B cell (primary cell): ENCODE measurements at regions not wholly inside any gene's neighbourhood (a gene's known extent, or its start where the extent isn't known, plus 50 kb on each side); places are given as distances from the start of the nearest gene placed in this dataset.

Experiments
- ATAC-seq: fragments of 200-7000 bp; cut with Tn5 transposase; one replicate; pipeline ENCODE4 v1.10.0; 2021; ENCODE audit warnings: low read depth, mild to moderate bottlenecking, moderate number of reproducible peaks, moderate library complexity
- CTCF ChIA-PET: fragments of 350-600 bp; sonication (Branson Sonifier 250); formaldehyde crosslinking; loops from one replicate; lab custom pipeline; 2021; ENCODE audit warnings: antibody characterized with exemption, inconsistent platforms; lab: Charles Lee
- POLR2A ChIA-PET: fragments of 350-600 bp; sonication (Branson Sonifier 250); formaldehyde crosslinking; loops from one replicate; lab custom pipeline; 2021; ENCODE audit warnings: antibody characterized with exemption; lab: Charles Lee
- DNase-seq: peaks from one replicate; pipeline ENCODE4 v3.0.0; 2013
- H2AFZ ChIP-seq: 2 replicates; pipeline ENCODE4 v1.6.1; 2012; ENCODE audit warnings: mild to moderate bottlenecking, low read depth, low read length; ENCODE audit not compliant: insufficient read depth, poor library complexity, severe bottlenecking
- H3K27ac ChIP-seq, 2 donors: 1 replicate in 1 of 2; 2 replicates in 1 of 2; pipeline ENCODE4 v1.5.1; 2012 to 2013; ENCODE audit warnings: low read length in 2 of 2, mild to moderate bottlenecking in 2 of 2, moderate library complexity in 1 of 2
- H3K27me3 ChIP-seq, 4 experiments: fragments of 200-600 bp in 1 of 4; sonication (generic) in 1 of 4; replicated peaks in 1 of 4; 1 replicate in 2 of 4; 2 replicates in 2 of 4; pipeline versions ENCODE4 v1.6.1 to v1.7.0; 2013 to 2016; ENCODE audit warnings: low read length in 3 of 4, mild to moderate bottlenecking in 2 of 4, mixed read lengths in 1 of 4, moderate library complexity in 1 of 4; ENCODE audit not compliant: insufficient read depth in 4 of 4, control insufficient read depth in 3 of 4; ENCODE audit errors: control extremely low read depth in 1 of 4
- H3K36me3 ChIP-seq, 2 experiments: replicated peaks in 1 of 2; 1 replicate in 1 of 2; 2 replicates in 1 of 2; pipeline versions ENCODE4 v1.6.1 to v1.7.1; 2013; ENCODE audit warnings: low read length in 1 of 2; ENCODE audit not compliant: insufficient read depth in 2 of 2, control insufficient read depth in 1 of 2; ENCODE audit errors: control extremely low read depth in 1 of 2, extremely low read depth in 1 of 2
- H3K4me1 ChIP-seq, 2 donors: fragments of 200-600 bp in 1 of 2; sonication (generic) in 1 of 2; 1 replicate in 1 of 2; 2 replicates in 1 of 2; pipeline versions ENCODE4 v1.5.1 to v1.6.1; 2013 to 2017; ENCODE audit warnings: low read length in 2 of 2; ENCODE audit not compliant: control insufficient read depth in 2 of 2, insufficient read depth in 2 of 2
- H3K4me2 ChIP-seq: replicated peaks from 2 replicates; pipeline ENCODE3; 2012; ENCODE audit warnings: mild to moderate bottlenecking, low read depth, low read length; ENCODE audit not compliant: poor library complexity, severe bottlenecking
- H3K4me3 ChIP-seq, 5 experiments: fragments of 200-600 bp in 1 of 5; sonication (generic) in 1 of 5; 1 replicate in 3 of 5; 2 replicates in 2 of 5; pipeline versions ENCODE4 v1.5.1 to v1.7.0; 2011 to 2016; ENCODE audit warnings: low read length in 4 of 5, mild to moderate bottlenecking in 4 of 5, low read depth in 2 of 5, control low read depth in 1 of 5, moderate library complexity in 1 of 5; ENCODE audit not compliant: insufficient read depth in 1 of 5; ENCODE audit errors: control extremely low read depth in 1 of 5, extremely low read depth in 1 of 5
- H3K79me2 ChIP-seq: fragments of 200-600 bp; sonication (generic); one replicate; pipeline ENCODE4 v1.6.0; 2016; ENCODE audit warnings: low read length; ENCODE audit not compliant: control insufficient read depth, insufficient read depth
- H3K9ac ChIP-seq: fragments of 200-600 bp; sonication (generic); 2 replicates; pipeline ENCODE4 v1.6.1; 2017; ENCODE audit warnings: mild to moderate bottlenecking, low read length, moderate library complexity
- H3K9me3 ChIP-seq, 3 donors: one replicate each; pipeline versions ENCODE4 v1.6.1 to v1.7.1; 2013; ENCODE audit warnings: low read length in 2 of 3; ENCODE audit not compliant: control insufficient read depth in 2 of 3, insufficient read depth in 1 of 3; ENCODE audit errors: control extremely low read depth in 1 of 3
- H4K20me1 ChIP-seq: 2 replicates; pipeline ENCODE4 v1.6.0; 2012; ENCODE audit warnings: mild to moderate bottlenecking, low read length; ENCODE audit not compliant: insufficient read depth, control insufficient read depth, poor library complexity, severe bottlenecking
- H3K27ac Mint-ChIP-seq: one replicate; pipeline ENCODE4 v1.8.0; 2021; ENCODE audit warnings: mixed read lengths
- H3K27me3 Mint-ChIP-seq: one replicate; pipeline ENCODE4 v1.8.0; 2021; ENCODE audit warnings: mixed read lengths
- H3K4me1 Mint-ChIP-seq: one replicate; pipeline ENCODE4 v1.8.0; 2021; ENCODE audit warnings: mixed read lengths
- H3K4me3 Mint-ChIP-seq: one replicate; pipeline ENCODE4 v1.8.0; 2021; ENCODE audit warnings: mixed read lengths
- H3K9me3 Mint-ChIP-seq: one replicate; pipeline ENCODE4 v1.8.0; 2022; ENCODE audit warnings: mixed read lengths; ENCODE audit not compliant: insufficient read depth
- EZH2 ChIP-seq: IDR thresholded peaks from 2 replicates; pipeline ENCODE4 v1.6.1; 2012; ENCODE audit warnings: borderline replicate concordance, low read depth, mild to moderate bottlenecking, moderate library complexity, low read length; ENCODE audit not compliant: insufficient read depth, poor library complexity, severe bottlenecking
- WGBS: methylation state at CpG from one replicate; pipeline ENCODE4 v1.1.5; 2013; ENCODE audit warnings: missing lambda C conversion rate; ENCODE audit not compliant: insufficient coverage; 5-methylcytosine and 5-hydroxymethylcytosine counted together
- intact Hi-C: fragments of 100-400 bp; cut with micrococcal nuclease; formaldehyde crosslinking; loops from one replicate; pipeline ENCODE4 v1.10.0; 2022
- TF ChIP-seq, protein P1 (sequence below): fragments of 200-600 bp; IDR thresholded peaks from one replicate; pipeline ENCODE4 v1.8.0; 2022; ENCODE audit warnings: antibody characterized with exemption, mild to moderate bottlenecking

DNA sequence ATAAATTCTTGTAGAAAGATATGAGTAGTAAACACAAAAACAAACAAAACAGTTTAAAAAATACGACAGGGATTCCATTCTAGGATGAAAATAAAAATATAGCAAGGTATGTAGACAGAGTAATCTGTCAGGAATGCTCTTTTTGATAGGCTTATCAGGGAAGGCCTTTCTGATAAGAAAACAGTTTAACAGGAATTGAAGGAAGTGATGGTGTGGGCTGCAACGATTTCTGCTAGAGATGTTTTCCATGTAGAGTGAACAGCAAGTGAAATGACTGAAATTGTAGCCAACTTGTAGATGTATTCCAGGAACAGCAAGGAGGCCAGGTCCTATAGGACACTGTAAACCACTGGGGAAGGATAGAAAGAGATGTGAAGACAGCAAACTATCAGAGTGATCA lies 689.7 kb upstream of the GJE1 start:
- ATAC-seq, result no peak
- POLR2A ChIA-PET, result no interaction called here
- Histone ChIP-seq H3K4me2 (no peak overlapping the region), H3K4me1 (no peaks in the 10 kb centered on the region), H2AFZ (no peak overlapping the region), H4K20me1 (no peaks in the 10 kb centered on the region), H3K36me3 (no peaks in the 10 kb centered on the region), H3K79me2 (no peaks in the 10 kb centered on the region), H3K9me3 (no peaks in the 10 kb centered on the region), H3K27me3 (no peaks in the 10 kb centered on the region), H3K4me3 (no peak overlapping the region), H3K9ac (no peak overlapping the region), H3K27ac (no peak overlapping the region)
- Mint-ChIP-seq H3K9me3 (no peaks in the 10 kb centered on the region), H3K27me3 (peaks cover 5% of the 10 kb centered on the region), H3K4me1 (no peaks in the 10 kb centered on the region), H3K27ac (no peak overlapping the region), H3K4me3 (no peak overlapping the region)
- 61% methylated on average over 2 of the region's 2 CpGs for WGBS
- DNase-seq, result no peak
- TF ChIP-seq, protein P1, sequence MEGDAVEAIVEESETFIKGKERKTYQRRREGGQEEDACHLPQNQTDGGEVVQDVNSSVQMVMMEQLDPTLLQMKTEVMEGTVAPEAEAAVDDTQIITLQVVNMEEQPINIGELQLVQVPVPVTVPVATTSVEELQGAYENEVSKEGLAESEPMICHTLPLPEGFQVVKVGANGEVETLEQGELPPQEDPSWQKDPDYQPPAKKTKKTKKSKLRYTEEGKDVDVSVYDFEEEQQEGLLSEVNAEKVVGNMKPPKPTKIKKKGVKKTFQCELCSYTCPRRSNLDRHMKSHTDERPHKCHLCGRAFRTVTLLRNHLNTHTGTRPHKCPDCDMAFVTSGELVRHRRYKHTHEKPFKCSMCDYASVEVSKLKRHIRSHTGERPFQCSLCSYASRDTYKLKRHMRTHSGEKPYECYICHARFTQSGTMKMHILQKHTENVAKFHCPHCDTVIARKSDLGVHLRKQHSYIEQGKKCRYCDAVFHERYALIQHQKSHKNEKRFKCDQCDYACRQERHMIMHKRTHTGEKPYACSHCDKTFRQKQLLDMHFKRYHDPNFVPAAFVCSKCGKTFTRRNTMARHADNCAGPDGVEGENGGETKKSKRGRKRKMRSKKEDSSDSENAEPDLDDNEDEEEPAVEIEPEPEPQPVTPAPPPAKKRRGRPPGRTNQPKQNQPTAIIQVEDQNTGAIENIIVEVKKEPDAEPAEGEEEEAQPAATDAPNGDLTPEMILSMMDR, result no peak
- no peak for TF ChIP-seq EZH2
- CTCF ChIA-PET, result no interaction called here
- intact Hi-C loops, result no loop called here

DNA sequence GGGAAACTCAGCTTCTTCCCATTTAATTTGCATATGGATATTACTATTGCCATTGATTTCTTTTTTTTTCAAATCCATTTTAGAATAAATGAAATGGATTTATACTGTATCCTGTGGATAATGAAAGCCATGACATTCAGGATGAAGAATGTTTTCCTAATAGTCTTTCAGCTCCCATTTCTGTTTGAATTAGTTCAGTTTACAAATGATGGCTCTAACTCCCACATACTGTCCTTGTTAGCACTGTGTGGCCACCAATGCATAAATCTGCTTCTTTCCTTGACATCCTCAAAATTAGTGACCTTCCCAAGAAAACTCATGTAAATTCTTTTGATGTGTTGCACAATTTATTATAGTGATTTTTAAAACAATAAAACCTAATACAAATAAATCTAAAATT lies 693.2 kb upstream of the GJE1 start:
- DNase-seq, result no peak
- no peaks in the 10 kb centered on the region for H3K79me2 ChIP-seq
- no peak overlapping the region for H3K27ac Mint-ChIP-seq
- no peaks in the 10 kb centered on the region for H3K27me3 ChIP-seq
- no peak overlapping the region for H3K4me2 ChIP-seq
- no peaks in the 10 kb centered on the region for H3K27me3 Mint-ChIP-seq
- no peaks in the 10 kb centered on the region for H3K4me1 Mint-ChIP-seq
- TF ChIP-seq, protein P1, result no peak
- no peak for TF ChIP-seq EZH2
- POLR2A ChIA-PET, result no interaction called here
- no peak overlapping the region for H3K27ac ChIP-seq
- no peak overlapping the region for H3K9ac ChIP-seq
- no peak for ATAC-seq
- CTCF ChIA-PET, result no interaction called here
- H3K4me3 Mint-ChIP-seq, result no peak overlapping the region
- H3K36me3 ChIP-seq, result no peaks in the 10 kb centered on the region
- intact Hi-C loops, result no loop called here
- no peaks in the 10 kb centered on the region for H4K20me1 ChIP-seq
- no peak overlapping the region for H3K4me3 ChIP-seq
- no peaks in the 10 kb centered on the region for H3K9me3 Mint-ChIP-seq
- no peaks in the 10 kb centered on the region for H3K9me3 ChIP-seq
- no peaks in the 10 kb centered on the region for H3K4me1 ChIP-seq
- H2AFZ ChIP-seq, result no peak overlapping the region
